ENCODE measurements at regions not wholly inside any gene's neighbourhood (a gene's known extent, or its start where the extent isn't known, plus 50 kb on each side); places are given as distances from the start of the nearest gene placed in this dataset.

DNA sequence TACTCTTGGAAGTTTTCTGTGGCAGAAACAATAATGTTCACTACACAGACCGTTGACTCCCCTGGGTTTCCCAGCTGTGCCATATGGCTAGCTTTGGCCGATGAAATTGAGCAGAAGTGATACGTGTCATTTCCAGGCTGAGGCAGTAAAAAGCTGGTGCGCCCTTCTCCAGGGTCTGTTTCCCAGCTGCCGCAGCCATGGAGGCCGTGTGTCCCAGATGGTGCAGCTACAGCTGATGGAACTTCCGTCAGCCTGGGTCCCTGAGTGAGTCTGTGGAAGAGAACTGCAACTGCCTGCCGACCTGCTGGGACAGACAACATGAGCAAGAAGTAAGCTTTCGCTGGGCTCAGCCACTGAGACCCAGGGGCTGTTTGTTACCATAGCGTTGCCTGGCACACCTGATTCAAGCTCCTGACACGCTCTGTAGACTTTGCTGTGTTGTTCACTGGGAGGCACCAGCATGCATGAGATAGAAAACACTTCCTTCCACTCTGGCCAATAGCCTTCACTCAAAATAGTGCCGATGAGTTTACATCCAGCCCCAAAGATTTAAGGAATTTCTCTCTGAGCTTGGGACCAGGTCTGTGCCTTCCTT, 116.3 kb upstream of the SLC25A33 start:
- Mint-ChIP-seq H3K4me3 (ENCODE audit: low read depth, unreplicated experiment) (no peak overlapping the region), H3K27me3 (ENCODE audit: unreplicated experiment) (peaks cover 14% of the 10 kb centered on the region), H3K36me3 (ENCODE audit: insufficient read depth, unreplicated experiment) (peaks cover 1% of the 10 kb centered on the region), H3K27ac (ENCODE audit: unreplicated experiment) (no peak overlapping the region), H3K9me3 (ENCODE audit: low read depth, unreplicated experiment) (no peaks in the 10 kb centered on the region), H3K4me1 (ENCODE audit: low read depth, unreplicated experiment) (no peaks in the 10 kb centered on the region)
- TF ChIP-seq, protein P1, sequence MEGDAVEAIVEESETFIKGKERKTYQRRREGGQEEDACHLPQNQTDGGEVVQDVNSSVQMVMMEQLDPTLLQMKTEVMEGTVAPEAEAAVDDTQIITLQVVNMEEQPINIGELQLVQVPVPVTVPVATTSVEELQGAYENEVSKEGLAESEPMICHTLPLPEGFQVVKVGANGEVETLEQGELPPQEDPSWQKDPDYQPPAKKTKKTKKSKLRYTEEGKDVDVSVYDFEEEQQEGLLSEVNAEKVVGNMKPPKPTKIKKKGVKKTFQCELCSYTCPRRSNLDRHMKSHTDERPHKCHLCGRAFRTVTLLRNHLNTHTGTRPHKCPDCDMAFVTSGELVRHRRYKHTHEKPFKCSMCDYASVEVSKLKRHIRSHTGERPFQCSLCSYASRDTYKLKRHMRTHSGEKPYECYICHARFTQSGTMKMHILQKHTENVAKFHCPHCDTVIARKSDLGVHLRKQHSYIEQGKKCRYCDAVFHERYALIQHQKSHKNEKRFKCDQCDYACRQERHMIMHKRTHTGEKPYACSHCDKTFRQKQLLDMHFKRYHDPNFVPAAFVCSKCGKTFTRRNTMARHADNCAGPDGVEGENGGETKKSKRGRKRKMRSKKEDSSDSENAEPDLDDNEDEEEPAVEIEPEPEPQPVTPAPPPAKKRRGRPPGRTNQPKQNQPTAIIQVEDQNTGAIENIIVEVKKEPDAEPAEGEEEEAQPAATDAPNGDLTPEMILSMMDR (IDR thresholded peaks at IDR 0.05; ENCODE audit: unreplicated experiment): no peak
- CTCF ChIA-PET: interaction anchor here (1.8 kb wide), 1 partner anchor 10 kb away, joined by 5 read pairs; no protein-coding TSS in a partner anchor
- BruUV-seq (replicated peaks): no TSS peak
- DNase-seq: no peak
- intact Hi-C loops (cut with micrococcal nuclease; ENCODE audit: unreplicated experiment): no loop called here

DNA sequence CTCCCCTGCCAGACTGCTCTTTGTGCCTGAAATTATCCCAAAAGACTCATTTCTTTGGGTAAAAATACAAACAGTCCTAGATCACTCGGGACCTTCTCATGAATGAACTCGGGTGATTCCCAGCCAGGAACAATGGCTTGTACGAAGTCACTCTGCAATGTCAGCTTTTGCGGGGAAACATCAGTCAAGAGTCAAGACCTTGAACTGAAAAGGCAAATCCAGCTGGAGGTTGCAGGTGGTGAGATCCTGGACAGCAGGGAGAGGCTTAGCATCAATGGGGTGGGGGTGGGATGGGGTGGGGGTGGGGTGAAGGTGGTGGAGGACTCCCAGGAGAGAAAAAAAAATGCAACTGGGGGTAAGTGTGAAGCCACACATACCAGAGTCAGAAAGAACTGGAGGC, 115.0 kb upstream of the SLC25A33 start:
- peaks cover 4% of the 10 kb centered on the region for H3K4me1 Mint-ChIP-seq (ENCODE audit: low read depth, unreplicated experiment)
- peaks cover 14% of the 10 kb centered on the region for H3K36me3 Mint-ChIP-seq (ENCODE audit: insufficient read depth, unreplicated experiment)
- CTCF ChIA-PET: interaction anchor here (0.7 kb wide), 1 partner anchor 192 kb away, joined by 3 read pairs; no protein-coding TSS in a partner anchor
- no peaks in the 10 kb centered on the region for H3K9me3 Mint-ChIP-seq (ENCODE audit: low read depth, unreplicated experiment)
- BruUV-seq (replicated peaks): no TSS peak
- no peak overlapping the region for H3K4me3 Mint-ChIP-seq (ENCODE audit: low read depth, unreplicated experiment)
- no peak for DNase-seq
- intact Hi-C loops (cut with micrococcal nuclease; ENCODE audit: unreplicated experiment): no loop called here
- no peak overlapping the region for H3K27ac Mint-ChIP-seq (ENCODE audit: unreplicated experiment)
- TF ChIP-seq, protein P1 (IDR thresholded peaks at IDR 0.05; ENCODE audit: unreplicated experiment): no peak
- peaks cover 14% of the 10 kb centered on the region for H3K27me3 Mint-ChIP-seq (ENCODE audit: unreplicated experiment)

DNA sequence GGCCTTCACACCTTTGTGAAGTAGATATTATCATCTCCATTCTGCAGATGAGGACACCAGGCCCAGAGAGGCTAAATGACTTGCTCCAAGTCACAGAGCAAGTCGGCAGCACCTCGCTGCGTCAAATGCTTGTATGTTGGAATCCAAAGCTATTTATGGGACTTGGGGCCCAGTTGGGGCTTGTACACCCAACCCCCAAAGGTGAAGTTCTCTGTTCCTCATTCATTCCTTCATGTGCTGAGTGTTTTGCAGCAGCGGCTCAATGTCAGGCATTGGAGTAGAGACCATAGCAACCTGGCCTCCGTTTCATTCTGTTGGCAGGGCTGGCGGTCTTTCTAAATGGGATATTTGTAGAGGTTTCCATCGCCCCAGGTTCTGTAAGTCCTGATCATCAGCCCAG, 113.4 kb upstream of the SLC25A33 start:
- Mint-ChIP-seq H3K36me3 (ENCODE audit: insufficient read depth, unreplicated experiment) (peaks cover 20% of the 10 kb centered on the region), H3K4me1 (ENCODE audit: low read depth, unreplicated experiment) (peaks cover 15% of the 10 kb centered on the region), H3K4me3 (ENCODE audit: low read depth, unreplicated experiment) (no peak overlapping the region), H3K27ac (ENCODE audit: unreplicated experiment) (no peak overlapping the region), H3K9me3 (ENCODE audit: low read depth, unreplicated experiment) (no peaks in the 10 kb centered on the region), H3K27me3 (ENCODE audit: unreplicated experiment) (peaks cover 14% of the 10 kb centered on the region)
- intact Hi-C loops (cut with micrococcal nuclease; ENCODE audit: unreplicated experiment): no loop called here
- BruUV-seq (replicated peaks): no TSS peak
- CTCF ChIA-PET: no interaction called here
- TF ChIP-seq, protein P1 (IDR thresholded peaks at IDR 0.05; ENCODE audit: unreplicated experiment): no peak
- DNase-seq: no peak

DNA sequence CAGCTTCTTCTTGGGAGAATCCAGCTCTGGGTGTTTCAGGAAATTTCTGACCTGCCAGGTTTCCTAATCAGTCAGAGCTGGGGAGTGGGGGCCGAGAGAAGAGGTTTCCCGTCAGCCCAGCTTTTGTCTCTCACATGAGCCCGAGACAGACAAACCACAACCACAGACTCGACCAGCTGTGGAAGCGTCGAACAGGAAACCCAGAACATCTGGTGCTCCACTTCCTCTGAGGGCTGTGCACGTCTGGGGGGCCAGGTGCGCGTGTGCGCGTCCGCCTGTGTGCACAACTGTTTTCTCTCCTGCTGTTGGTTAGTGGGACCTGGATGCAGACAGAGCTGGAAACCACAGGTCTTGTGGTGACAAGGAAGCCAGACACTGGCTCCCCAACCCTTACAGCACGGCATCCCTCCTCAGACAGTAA, 113.0 kb upstream of the SLC25A33 start:
- Mint-ChIP-seq H3K27ac (ENCODE audit: unreplicated experiment) (no peak overlapping the region), H3K4me1 (ENCODE audit: low read depth, unreplicated experiment) (peaks cover 15% of the 10 kb centered on the region), H3K9me3 (ENCODE audit: low read depth, unreplicated experiment) (no peaks in the 10 kb centered on the region), H3K36me3 (ENCODE audit: insufficient read depth, unreplicated experiment) (peaks cover 20% of the 10 kb centered on the region), H3K27me3 (ENCODE audit: unreplicated experiment) (peaks cover 14% of the 10 kb centered on the region), H3K4me3 (ENCODE audit: low read depth, unreplicated experiment) (no peak overlapping the region)
- intact Hi-C loops (cut with micrococcal nuclease; ENCODE audit: unreplicated experiment): no loop called here
- CTCF ChIA-PET: no interaction called here
- no TSS peak for BruUV-seq (replicated peaks)
- TF ChIP-seq, protein P1 (IDR thresholded peaks at IDR 0.05; ENCODE audit: unreplicated experiment): no peak
- no peak for DNase-seq
